ENCODE measurements at regions not wholly inside any gene's neighbourhood (a gene's known extent, or its start where the extent isn't known, plus 50 kb on each side); places are given as distances from the start of the nearest gene placed in this dataset.

DNA sequence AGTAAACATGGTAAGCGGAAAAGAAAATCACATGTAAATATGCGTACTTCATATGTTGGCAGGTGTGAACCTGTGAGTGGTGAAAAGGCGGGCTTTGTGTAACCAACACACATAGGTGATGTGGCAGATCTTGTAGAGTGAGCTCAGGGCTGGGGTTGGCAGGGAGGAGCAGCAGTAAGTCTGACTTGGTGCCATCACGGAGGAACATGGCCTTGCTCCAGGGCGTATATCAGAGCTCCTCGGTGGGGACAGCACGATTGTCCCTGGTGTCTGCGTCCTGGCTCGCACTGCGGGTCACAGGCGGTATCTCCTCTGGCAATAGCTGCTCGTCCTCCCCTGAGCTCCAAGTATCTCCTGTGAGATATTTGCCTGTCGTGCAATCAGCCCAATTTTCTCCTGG is 733.6 kb downstream of the TRIML1 start:
- no peak for DNase-seq

DNA sequence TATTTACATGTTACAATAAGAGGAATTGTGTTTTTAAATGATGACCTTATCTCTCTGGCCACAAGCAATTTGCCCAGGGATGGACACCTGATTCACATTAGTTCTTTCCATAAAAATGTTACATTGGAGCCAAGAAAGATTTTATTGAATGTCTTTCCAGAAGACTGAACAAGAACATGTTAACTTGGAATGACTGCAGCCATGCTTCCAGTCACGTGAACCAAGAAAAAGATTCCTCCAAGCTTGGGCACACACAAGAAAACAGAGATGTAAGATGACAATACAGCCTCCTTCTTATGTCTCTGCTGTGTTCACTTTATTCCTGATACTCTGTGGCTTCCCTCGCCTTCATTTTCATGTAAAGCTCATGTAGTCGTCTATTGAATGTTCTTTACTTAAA is 737.6 kb downstream of the TRIML1 start:
- no peak for DNase-seq

DNA sequence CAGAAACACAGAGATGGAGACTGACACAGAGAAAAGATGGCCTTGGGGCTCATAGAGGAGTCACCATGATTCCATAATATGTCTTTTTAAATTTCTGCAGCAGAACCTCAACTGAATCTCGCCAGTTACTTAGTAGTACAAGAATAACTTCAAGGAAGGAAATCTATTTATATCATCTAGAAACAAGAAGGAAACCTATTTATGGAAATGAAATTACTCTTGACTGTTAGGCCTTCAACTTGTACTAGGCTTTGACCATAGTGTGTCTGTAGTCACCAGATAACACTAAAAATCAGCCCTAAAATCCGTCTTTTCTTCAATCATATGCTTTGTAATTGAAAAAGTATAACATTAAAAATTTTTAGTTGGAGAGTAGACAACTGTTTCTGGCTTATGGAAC is 740.4 kb downstream of the TRIML1 start:
- no peak for DNase-seq

DNA sequence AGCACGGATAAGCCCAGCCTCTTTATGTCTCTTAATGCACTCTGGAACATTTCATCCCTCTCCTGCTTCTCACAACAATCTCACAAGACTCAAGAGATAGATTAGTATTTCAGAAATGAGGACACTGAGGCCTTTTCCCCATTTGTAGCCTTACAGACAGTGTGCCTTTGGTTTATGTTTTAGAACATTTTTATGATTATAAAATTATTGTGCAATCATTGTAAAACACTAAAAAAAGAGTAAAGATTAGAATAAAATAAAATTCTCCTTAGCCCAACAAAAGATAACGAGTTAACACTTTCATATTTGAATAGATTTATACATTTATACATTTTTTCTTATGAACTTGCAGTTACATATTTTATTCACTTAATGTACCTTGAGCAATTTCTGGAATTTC is 748.7 kb downstream of the TRIML1 start:
- no peak for DNase-seq

DNA sequence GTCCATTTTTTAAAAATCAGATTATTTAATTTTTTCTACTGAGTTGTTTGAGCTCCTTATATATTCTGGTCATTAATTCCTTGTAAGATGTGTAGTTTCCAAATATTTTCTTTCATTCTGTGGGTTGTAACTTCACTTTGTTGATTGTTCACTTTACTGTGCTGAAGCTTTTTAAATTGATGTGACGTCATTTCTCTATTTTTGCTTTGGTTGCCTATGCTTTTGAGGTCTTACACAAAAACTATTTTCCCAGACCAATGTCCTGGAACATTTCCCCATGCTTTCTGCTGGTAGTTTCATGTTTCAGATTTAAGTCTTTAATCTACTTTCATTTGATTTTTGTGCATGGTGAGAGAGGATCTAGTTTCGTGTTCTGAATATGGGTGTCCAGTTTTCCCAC is 753.6 kb downstream of the TRIML1 start:
- DNase-seq, result no peak

DNA sequence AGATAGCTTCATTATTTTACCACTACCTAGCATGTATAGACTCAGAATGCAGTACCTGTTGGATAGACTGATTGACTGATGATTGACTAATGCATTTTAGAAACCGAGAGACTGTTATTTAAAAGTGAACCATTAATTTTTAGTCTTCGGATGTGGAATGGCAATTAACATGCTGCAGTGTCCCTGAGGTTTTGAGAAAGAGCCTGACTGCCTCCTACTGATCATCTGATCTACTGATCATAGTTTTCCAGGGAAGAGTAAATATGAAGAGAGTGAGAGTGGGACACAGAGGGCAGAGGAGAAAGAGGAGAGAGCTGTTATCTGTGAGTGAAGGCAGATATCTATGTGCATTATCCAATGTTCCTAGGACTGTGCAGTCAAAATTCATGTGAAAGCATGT is 764.7 kb downstream of the TRIML1 start:
- DNase-seq, result no peak

DNA sequence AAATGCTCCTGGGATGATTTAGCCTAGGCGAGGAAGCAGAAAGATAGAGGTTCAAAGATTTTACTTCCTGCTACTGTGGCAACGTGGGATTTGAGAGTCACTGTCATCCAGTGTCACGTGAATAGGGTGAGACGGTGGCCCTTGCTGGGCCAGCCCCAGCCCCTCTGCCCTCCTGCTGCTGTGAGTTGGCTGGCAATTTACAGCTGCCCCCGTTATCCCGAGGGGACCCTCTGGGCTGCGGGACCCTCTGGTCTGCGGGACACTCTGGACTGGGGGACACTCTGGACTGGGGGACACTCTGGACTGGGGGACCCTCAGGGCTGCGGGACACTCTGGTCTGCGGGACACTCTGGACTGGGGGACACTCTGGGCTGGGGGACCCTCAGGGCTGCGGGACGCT is 765.4 kb downstream of the TRIML1 start:
- DNase-seq, result no peak

DNA sequence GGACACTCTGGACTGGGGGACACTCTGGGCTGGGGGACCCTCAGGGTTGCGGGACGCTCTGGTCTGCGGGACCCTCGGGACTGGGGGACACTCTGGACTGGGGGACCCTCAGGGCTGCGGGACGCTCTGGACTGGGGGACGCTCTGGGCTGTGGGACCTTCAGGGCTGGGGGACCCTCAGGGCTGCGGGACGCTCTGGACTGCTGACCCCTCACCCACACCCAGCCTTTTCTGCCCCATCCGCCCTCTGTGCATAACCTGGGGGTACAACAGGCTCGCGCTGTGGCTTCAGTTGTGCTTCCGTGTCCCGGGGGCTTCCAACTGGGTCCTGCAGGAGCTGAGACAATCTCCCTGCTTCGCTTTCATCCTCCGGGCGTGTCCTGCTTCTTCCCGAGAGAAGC is 766.0 kb downstream of the TRIML1 start:
- no peak for DNase-seq

DNA sequence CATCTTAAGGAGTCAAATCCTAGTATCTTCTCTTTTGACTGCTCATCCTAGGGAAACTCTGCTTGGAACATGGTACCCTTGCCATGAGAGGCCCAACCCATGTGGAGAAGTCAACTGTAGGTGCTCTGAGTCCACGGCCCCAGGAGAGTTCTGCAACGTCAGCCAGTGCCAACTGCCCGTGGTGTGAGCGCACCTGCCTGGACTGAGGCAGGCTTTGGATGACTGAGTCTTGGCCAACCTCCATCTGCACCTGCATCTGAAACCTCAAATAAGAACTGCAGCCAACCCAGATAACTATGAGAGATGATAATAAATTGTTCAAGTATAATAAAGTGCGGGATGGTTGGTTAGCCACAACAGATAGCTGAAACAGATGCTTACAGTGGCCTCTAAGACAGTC is 772.0 kb downstream of the TRIML1 start:
- no peak for DNase-seq

DNA sequence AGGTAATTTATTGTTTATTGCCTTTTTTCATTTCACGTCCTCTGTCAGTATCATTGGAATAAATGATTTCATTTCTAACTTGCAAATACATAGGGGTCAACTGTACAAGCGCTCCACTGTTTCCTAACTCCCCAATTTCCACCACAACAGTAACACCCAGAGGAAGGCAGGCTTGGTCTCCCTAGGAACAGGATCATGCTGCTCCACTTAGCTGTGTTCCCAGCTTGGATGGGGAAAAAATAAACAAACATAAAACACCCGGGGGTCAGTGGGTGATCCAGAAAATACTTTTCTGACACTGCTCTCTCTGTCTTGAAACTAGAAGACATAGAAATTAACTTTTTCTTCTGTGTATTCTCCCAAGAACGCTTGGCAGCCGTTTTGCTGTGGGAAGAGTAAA is 772.5 kb downstream of the TRIML1 start:
- DNase-seq, result no peak

DNA sequence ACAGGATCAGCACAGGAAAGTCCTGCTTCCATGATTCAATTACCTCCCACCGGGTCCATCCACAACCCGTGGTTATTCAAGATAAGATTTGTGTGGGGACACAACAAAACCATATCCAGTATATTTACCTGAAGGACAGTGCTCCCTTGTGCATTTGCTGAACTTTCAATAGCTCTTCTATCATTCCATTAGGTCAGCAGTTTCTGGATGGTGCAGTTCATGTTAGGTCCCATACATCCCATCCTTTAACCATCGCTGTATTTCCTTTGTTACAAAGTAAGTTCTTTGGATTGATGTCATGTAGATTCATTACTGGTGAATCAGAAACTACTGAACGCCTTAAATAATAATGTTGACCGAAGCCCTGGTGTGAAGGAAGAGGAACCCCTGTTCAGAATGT is 775.9 kb downstream of the TRIML1 start:
- no peak for DNase-seq

DNA sequence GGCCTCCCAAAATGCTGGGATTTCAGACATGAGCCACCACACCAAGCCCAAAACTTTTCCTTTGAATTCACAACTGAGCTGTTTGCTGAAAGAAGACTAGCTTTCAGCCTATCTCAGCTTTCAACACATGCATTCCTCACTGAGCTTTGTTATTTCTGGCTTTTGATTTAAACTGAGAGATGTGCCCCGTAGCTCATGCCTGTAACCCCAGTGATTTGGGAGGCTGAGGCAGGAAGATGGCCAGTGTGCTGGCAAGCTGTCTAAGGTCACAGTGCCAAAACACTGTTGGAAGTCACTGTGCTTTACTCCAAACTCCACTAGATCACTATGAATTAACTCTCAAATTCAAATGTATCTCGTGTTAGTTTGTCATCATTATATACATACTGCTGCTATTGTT is 779.5 kb downstream of the TRIML1 start:
- DNase-seq, result no peak

DNA sequence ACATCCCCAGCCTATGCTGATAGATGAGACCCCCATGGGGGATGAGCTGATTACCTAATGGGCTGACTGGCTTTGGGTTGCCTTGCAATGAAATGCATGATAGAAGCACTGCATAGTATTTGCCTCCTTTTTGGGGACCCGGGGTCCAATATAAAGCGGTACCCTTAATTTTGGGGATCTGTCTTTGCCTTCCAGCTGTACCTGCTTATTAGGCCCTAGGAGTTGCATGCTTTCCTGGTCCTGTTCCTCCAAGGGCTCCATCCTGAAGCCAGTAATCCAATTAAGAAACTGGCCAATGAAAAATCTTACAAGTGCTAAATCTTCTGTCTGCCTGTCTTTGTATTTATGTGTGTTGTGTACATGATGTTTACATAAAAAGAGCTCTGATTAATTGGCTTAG is 791.6 kb downstream of the TRIML1 start:
- no peak for DNase-seq

DNA sequence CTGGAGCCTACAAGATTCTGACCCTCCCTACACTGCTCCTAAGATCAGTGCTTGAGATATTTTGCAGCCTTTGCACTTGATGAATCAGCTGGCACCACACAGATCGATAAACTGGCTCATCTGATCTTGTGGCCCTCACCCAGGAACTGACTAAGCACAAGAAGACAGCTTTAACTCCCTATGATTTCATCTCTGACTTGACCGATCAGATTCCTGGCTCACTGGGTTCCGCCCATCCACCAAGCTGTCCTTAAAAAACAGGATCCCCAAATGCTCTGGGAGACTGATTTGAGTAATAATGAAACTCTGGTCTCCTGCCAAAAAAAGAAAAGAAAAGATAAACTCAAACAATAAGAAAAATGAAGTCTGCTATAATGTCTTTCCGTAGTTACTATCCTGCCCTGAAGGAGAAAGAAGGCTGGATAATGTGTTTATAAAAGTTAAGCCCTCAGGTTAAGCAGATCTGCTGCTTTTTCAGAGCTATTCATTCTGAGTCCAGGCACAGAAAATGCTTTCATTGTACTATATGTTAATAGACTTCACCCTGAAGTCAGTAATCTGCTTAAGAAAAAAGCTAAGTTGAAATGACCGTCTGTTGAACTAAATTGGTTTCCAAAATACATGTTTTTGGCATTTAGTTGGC is 795.2 kb downstream of the TRIML1 start:
- DNase-seq, result no peak

DNA sequence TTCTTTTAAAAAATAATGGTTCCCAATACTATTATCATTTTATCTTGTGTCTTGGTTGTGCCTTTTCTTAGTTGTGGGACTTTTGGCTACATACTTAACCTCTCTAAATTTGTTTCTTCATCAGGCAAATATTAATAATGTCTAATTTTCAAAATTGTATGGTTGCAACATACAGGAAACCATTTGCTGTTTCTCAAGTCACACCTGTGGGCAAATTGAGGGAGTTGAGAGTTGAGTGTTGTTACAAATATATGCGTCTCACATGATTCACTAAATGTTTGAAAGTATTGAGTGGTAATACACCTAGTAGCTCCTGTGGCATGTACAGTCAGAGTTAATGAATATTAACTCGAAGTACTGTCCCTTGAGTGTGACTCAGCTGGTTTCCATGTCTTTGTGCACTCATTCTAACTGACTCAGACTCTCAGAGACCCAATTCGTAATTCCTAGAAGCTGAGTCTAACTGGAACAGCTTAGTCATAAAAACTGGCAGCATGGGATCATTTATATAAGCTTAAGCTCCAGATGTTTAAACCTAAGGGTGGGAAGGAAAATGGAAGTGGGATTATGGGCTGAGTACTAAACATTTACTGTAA is 802.4 kb downstream of the TRIML1 start:
- DNase-seq, result no peak

DNA sequence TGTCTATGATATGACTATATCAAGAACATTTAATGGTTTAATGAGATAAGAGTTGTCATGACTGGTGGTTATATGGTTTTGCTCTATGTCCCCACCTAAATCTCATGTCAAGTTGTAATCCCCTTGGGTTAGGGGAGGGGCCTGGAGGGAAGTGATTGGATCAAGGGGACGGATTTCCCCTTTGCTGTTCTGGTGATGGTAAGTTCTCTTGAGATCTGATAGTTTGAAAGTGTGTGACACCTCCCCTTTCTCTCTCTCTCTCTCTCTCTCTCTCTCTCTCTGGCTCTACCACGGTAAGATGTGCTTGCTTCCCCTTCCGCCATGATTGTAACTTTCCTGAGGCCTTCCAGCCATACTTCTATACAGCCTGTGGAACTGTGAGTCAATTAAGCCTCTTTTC is 803.4 kb downstream of the TRIML1 start:
- no peak for DNase-seq

DNA sequence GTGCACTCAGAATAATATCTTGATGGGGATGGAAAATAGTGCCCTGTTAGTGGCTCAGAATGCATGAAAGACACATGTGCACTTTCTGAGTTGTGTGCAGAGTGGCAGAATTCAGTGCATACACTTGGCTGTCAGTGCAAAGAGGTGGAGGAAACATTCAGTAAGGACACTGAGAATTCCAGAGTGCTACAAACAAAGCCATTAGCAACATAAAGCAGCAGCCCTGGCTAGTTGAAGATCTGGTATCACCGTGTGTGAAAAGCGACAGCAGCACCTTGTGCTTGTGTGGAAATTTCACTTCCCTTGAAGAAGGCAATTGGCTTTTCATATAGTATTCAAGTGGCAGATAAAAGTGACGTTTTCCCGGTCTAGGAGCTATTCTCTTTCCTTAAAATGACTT is 810.4 kb downstream of the TRIML1 start:
- no peak for DNase-seq

DNA sequence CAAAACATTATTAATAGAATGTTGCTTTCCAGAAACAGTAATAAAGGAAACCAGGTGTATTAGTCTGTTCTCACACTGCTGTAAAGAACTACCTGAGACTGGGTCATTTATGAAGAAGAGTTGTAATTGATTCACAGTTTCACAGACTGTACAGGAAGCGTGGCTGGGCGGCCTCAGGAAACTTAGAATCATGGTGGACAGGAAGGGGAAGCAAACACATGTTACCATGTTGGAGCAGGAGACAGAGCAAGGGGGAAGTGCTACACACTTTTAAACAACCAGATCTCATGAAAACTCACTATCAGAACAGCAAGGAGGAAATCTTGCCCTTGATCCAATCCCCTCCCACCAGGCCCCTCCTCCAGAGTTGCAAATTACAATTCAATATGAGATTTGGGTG is 815.8 kb downstream of the TRIML1 start:
- DNase-seq, result no peak

DNA sequence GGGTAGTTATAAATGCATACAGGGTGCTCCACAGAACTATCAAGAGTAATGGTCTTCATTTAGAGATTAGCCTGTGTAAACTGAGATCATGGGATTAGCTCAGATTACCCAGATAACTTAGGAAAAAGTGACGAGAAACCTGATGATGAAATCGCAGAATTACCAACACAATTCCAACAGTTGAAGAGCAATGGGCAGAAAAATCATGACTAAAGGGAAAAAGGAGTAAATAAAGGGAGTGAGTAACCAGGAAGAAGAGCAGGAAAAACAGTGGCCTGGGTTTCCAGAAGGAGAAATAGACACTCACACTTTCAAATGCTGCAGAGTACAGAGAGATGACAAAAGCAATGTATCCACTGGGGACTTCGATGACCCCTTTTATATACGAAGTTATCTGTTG is 817.3 kb downstream of the TRIML1 start:
- no peak for DNase-seq

DNA sequence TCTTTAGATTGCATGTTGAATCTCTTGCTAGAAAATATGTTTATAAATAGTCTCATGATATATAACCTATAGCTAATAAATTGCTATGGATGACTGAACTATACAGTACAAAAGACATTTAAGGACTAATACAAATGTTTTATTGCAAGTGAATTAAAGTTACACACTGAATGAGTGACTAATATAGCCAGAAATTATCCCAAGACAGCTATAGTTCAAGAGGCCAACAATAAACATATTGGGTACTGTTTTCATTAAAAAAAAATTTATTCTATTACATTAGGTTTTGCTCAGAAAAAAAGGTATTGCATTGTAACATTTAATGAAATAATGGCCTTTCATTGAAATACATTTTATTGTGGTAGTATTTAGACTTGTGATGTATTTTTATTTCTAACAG is 819.1 kb downstream of the TRIML1 start:
- DNase-seq, result no peak

DNA sequence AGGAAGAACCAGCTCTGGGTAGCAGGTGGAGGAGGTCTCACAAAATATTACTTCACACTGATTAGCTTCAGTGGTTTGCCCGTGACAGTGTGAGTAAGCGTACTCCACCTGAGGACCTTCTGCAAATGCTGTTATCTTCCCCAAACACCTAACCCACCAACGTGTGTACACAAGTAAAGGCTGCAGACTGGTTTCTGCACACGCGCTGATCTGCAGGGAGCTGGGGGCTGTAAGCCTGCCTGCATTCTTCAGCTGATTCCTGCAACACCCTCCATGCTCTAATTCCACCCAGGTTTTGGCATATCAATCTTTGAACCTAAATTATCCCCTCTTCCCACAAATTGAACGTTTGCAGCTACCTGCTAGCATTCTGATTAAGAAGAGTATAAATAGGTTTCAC is 820.2 kb downstream of the TRIML1 start:
- no peak for DNase-seq

DNA sequence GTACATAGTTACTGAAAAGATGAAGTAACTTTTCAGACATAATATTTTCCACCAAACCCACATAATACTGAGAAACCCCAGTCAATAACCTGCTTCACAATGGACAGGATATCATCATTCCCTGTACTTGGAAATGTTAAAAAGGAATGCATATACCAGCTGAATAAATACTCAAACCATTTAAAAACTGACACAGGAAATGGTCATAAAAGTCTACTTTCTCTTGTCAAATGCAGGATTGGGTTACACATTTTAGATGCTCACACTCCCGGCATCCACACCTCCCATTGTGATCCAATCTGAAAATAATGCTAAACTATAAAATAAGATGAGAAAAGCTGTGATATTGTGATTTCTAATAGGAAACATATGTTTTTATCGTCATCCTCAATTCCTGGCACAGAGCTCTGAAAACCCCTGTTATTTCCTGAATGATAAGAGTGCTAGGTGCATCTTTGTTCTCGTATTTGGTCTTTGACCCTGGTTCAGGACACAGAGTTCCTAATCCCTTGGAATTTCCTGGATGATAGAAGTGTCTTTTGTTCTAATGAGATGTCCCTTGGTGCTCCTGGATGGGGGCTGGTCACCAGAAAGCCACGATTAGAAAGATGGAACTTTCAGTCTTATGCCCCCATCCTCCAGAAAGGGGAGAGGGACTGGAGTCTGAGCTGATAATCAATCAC is 821.3 kb downstream of the TRIML1 start:
- no peak for DNase-seq

DNA sequence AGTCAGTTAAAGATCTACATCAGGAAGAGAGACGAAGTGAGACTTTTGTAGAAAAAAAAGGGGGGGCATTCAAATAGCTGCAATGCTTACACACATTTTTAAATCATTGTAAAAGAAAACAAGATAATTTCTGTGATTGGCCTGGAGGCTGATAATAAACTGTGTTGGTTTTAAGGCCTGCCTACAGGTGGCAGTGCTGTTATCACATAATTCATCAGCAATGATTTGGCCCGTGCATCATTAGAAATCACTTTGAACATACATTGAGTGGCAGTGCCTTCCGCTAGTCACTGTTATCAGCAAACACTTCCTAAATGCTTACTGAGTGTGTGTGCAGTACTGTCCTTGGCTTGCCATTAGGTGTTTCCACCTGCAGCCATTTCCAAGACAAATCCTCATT is 831.9 kb downstream of the TRIML1 start:
- DNase-seq, result no peak

DNA sequence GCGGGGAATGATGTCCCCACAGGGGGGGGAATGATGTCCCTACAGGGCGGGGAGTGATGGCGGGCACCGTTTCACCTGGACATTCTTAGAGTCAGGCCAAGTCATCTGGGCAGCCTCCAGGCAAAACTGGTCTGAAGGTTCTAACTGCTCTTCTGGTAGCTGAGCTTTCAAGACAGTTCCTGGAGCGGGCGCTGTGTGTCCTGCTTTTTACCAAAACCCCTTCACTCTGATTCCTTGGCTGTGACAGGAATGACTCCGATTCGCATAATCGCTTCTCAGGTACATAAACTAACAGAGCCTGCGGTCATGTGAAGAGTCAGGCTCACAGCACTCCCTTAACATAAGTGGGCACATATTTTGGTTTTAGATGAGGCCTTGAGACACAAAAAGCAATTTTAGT is 836.0 kb downstream of the TRIML1 start:
- no peak for DNase-seq

DNA sequence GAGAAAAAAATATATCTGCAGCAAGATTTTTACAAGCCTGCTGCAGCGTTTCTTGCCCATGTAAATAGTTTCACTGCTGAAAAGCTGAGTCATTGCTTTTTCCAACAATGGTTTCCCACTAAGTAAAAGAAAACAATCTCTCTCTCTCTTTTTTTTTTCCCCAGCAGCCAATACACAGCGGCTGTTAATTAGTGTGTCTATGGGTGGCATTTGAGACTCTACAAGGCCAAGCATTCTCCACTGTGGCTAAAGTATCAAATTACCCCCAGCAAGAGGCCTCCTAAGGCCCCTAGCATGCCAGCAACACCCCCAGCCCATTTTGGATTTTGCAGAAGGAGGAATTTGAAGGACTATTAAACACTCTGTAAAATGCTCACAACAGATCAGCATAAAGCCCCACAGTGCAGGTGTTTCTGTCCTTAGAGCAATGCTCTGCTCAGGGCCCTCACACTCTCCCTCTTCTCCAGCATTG is 837.4 kb downstream of the TRIML1 start:
- no peak for DNase-seq

All from stimulated activated CD4-positive, alpha-beta T cell treated with anti-CD3 and anti-CD28 coated beads, Interleukin-4, amount 100 ng/mL, for 24 hours (primary cell).